ENCODE measurements at regions not wholly inside any gene's neighbourhood (a gene's known extent, or its start where the extent isn't known, plus 50 kb on each side); places are given as distances from the start of the nearest gene placed in this dataset.

DNA sequence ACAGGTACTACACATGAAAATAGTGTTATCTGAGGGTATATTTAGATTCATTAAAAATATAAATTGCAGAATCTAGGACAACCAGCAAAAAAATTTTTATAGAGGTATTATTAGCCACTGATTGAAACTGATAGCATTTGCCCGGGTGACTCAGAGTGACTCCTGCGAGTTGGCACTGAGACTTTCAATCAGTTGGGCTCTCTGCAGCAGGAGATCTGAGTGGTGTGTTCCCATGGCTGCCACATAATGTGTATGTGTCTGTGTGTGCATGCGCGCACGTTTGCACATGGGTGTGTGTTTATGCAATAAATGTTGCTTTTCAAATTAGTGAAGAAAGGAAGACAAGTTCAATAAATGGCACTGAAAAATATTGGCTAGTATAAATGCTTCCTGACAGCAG is 100.1 kb upstream of the MRPS30 start:
- TF ChIP-seq POLR2A (IDR thresholded peaks at IDR 0.05) = no peak
- intact Hi-C loops (cut with DNase I) = no loop called here
- no peak overlapping the region for H3K4me3 ChIP-seq
- H3K9me3 ChIP-seq = no peaks in the 10 kb centered on the region
- WGBS (ENCODE audit: insufficient coverage, low coverage, low lambda C conversion rate, missing lambda C conversion rate) = 61% methylated on average over 4 of the region's 5 CpGs
- no peaks in the 10 kb centered on the region for H3K27me3 ChIP-seq
- no peak for ATAC-seq
- no peak for DNase-seq
- no peak overlapping the region for H3K27ac ChIP-seq
- H3K4me1 ChIP-seq = no peaks in the 10 kb centered on the region
- H3K36me3 ChIP-seq = no peaks in the 10 kb centered on the region

DNA sequence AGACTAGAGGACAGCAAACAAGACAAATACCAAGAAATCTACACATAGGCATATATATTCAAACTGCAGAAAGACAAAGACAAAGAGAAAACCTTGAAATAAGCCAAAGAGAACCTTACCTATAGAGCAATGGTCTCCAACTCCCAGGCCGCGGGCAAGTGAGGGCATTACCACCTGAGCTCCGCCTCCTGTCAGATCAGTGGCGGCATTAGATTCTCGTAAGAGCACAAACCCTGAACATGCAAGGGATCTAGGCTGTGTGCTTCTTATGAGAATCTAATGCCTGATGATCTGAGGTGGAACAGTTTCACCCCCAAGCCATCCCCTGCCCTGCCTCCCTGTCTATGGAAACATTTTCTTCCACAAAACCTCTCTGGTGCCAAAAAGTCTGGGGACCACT is 101.0 kb upstream of the MRPS30 start:
- intact Hi-C loops (cut with DNase I) = no loop called here
- DNase-seq (no peak), ATAC-seq (no peak)
- no peaks in the 10 kb centered on the region for H3K9me3 ChIP-seq
- H3K4me1 ChIP-seq = no peaks in the 10 kb centered on the region
- H3K27me3 ChIP-seq = no peaks in the 10 kb centered on the region
- no peak for TF ChIP-seq POLR2A (IDR thresholded peaks at IDR 0.05)
- TF ChIP-seq, protein P1, sequence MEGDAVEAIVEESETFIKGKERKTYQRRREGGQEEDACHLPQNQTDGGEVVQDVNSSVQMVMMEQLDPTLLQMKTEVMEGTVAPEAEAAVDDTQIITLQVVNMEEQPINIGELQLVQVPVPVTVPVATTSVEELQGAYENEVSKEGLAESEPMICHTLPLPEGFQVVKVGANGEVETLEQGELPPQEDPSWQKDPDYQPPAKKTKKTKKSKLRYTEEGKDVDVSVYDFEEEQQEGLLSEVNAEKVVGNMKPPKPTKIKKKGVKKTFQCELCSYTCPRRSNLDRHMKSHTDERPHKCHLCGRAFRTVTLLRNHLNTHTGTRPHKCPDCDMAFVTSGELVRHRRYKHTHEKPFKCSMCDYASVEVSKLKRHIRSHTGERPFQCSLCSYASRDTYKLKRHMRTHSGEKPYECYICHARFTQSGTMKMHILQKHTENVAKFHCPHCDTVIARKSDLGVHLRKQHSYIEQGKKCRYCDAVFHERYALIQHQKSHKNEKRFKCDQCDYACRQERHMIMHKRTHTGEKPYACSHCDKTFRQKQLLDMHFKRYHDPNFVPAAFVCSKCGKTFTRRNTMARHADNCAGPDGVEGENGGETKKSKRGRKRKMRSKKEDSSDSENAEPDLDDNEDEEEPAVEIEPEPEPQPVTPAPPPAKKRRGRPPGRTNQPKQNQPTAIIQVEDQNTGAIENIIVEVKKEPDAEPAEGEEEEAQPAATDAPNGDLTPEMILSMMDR (IDR thresholded peaks at IDR 0.05) = no peak
- no peak overlapping the region for H3K27ac ChIP-seq
- WGBS (ENCODE audit: insufficient coverage, low coverage, low lambda C conversion rate, missing lambda C conversion rate) = 74% methylated on average over 3 of the region's 5 CpGs
- no peak overlapping the region for H3K4me3 ChIP-seq
- H3K36me3 ChIP-seq = no peaks in the 10 kb centered on the region

DNA sequence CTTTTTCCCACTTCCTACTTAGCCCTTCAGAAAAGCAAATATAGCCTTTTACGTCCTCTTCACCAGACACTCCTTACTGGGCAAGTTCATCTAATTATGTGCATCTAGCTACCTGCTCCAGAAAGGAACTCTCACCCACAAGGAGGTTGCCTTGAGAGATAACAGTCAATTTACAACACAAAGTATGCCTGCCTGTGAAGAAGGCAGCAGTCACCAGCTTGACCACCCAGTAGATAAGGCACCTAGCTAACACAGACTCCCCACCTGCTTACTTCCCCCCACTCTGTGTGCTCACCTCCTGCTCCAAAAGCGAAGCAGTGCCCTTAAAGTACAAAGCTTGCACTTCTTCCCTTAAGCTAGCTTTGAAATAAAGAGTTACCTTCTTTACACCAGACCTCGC is 111.7 kb upstream of the MRPS30 start:
- no peak overlapping the region for H3K27ac ChIP-seq
- no peaks in the 10 kb centered on the region for H3K9me3 ChIP-seq
- TF ChIP-seq, protein P1 (IDR thresholded peaks at IDR 0.05) = no peak
- no peak for TF ChIP-seq POLR2A (IDR thresholded peaks at IDR 0.05)
- DNase-seq (no peak), ATAC-seq (no peak)
- no peaks in the 10 kb centered on the region for H3K36me3 ChIP-seq
- no peaks in the 10 kb centered on the region for H3K4me1 ChIP-seq
- WGBS (ENCODE audit: insufficient coverage, low coverage, low lambda C conversion rate, missing lambda C conversion rate) = 35% methylated on average over 3 of the region's 3 CpGs
- H3K27me3 ChIP-seq = no peaks in the 10 kb centered on the region
- intact Hi-C loops (cut with DNase I) = no loop called here
- H3K4me3 ChIP-seq = no peak overlapping the region

DNA sequence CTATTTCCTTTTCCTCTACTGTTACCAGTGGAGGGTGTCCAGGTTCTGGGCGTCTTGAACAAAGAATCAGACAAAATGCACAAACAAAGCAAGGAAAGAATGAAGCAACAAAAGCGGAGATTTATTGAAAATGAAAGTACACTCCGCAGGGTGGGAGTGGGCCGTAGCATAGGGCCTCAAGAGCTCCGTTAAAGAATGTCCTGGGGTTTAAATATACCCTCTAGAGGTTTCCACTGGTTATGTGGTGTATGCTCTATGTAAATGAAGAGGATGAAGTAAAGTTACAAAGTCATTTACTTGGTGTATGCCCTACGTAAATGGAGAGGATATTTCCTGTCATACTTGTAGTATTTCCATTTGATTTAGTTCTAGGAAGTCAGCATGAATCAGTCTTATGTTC is 113.5 kb upstream of the MRPS30 start:
- H3K9me3 ChIP-seq = no peaks in the 10 kb centered on the region
- ATAC-seq (no peak), DNase-seq (no peak)
- H3K4me1 ChIP-seq = no peaks in the 10 kb centered on the region
- TF ChIP-seq, protein P1 (IDR thresholded peaks at IDR 0.05) = no peak
- TF ChIP-seq POLR2A (IDR thresholded peaks at IDR 0.05) = no peak
- WGBS (ENCODE audit: insufficient coverage, low coverage, low lambda C conversion rate, missing lambda C conversion rate) = 67% methylated on average over 6 of the region's 6 CpGs
- intact Hi-C loops (cut with DNase I) = no loop called here
- no peaks in the 10 kb centered on the region for H3K36me3 ChIP-seq
- no peaks in the 10 kb centered on the region for H3K27me3 ChIP-seq
- no peak overlapping the region for H3K27ac ChIP-seq
- no peak overlapping the region for H3K4me3 ChIP-seq

DNA sequence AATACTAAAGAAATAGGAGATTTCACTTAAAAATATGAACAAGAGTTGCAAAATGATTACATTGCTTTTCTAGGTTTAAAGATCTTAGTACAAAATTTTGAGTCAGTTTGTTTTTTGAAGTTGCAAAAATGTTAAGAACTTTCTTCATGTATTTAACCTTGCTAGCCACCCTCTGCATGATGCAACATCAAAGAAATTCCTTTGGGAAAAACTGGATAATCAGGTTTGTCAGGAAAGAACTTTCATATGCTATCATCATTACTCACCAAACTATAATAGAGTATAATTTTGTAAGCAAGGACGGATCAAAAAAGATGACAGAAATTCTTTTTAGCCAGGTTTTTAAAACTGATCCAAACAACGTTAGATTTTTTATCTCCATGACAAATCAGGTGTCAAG is 116.9 kb upstream of the MRPS30 start:
- intact Hi-C loops (cut with DNase I) = no loop called here
- DNase-seq = no peak
- H3K4me3 ChIP-seq = no peak overlapping the region
- TF ChIP-seq, protein P1 (IDR thresholded peaks at IDR 0.05) = no peak
- TF ChIP-seq POLR2A (IDR thresholded peaks at IDR 0.05) = no peak
- H3K36me3 ChIP-seq = no peaks in the 10 kb centered on the region
- H3K27me3 ChIP-seq = no peaks in the 10 kb centered on the region
- H3K27ac ChIP-seq = no peak overlapping the region
- no peaks in the 10 kb centered on the region for H3K4me1 ChIP-seq
- no peak for ATAC-seq
- H3K9me3 ChIP-seq = peaks cover 0 to 3% (median 0%) of the 10 kb centered on the region in 4 donors
- WGBS (ENCODE audit: insufficient coverage, low coverage, low lambda C conversion rate, missing lambda C conversion rate) = 33% methylated on average over 2 of the region's 2 CpGs

Measured in right lobe of liver (tissue), 6 donors.